Osteoblast (primary cell): ENCODE measurements at regions not wholly inside any gene's neighbourhood (a gene's known extent, or its start where the extent isn't known, plus 50 kb on each side); places are given as distances from the start of the nearest gene placed in this dataset.

Experiments
- DNase-seq: peaks from one replicate; pipeline ENCODE4 v3.0.0; 2011; ENCODE audit warnings: low spot score, mixed read lengths; ENCODE audit not compliant: insufficient read length; ENCODE audit errors: missing footprints
- H2AFZ ChIP-seq: 2 replicates; pipeline ENCODE4 v1.6.0; 2011; ENCODE audit warnings: mild to moderate bottlenecking, low read length
- H3K27ac ChIP-seq: 2 replicates; pipeline ENCODE4 v1.5.1; 2011; ENCODE audit warnings: mild to moderate bottlenecking, low read depth, low read length, moderate library complexity
- H3K27me3 ChIP-seq: 2 replicates; pipeline ENCODE4 v1.6.0; 2012; ENCODE audit warnings: mild to moderate bottlenecking, control low read depth, inconsistent platforms, low read length, moderate library complexity; ENCODE audit not compliant: insufficient read depth
- H3K36me3 ChIP-seq: 2 replicates; pipeline ENCODE4 v1.5.1; 2011; ENCODE audit warnings: mild to moderate bottlenecking, low read length, control low read depth, moderate library complexity; ENCODE audit not compliant: insufficient read depth
- H3K4me1 ChIP-seq: 2 replicates; pipeline ENCODE4 v1.5.1; 2011; ENCODE audit warnings: mild to moderate bottlenecking, low read length, control low read depth, moderate library complexity; ENCODE audit not compliant: insufficient read depth
- H3K4me2 ChIP-seq: 2 replicates; pipeline ENCODE4 v1.6.0; 2011; ENCODE audit warnings: mild to moderate bottlenecking, low read length; ENCODE audit not compliant: insufficient read depth
- H3K4me3 ChIP-seq: fragments of 200-600 bp; sonication (generic); 3 replicates; pipeline ENCODE4 v1.5.1; 2012; ENCODE audit warnings: mild to moderate bottlenecking, low read length, inconsistent platforms; ENCODE audit not compliant: insufficient read depth
- H3K79me2 ChIP-seq: 2 replicates; pipeline ENCODE4 v1.6.0; 2012; ENCODE audit warnings: mild to moderate bottlenecking, low read length, control low read depth, inconsistent platforms; ENCODE audit not compliant: insufficient read depth
- H3K9me3 ChIP-seq: 2 replicates; pipeline ENCODE4 v1.5.1; 2011; ENCODE audit warnings: low read depth, low read length, control low read depth
- H4K20me1 ChIP-seq: 2 replicates; pipeline ENCODE4 v1.6.0; 2012; ENCODE audit warnings: mild to moderate bottlenecking, low read length, control low read depth; ENCODE audit not compliant: insufficient read depth
- TF ChIP-seq, protein P1 (sequence below): IDR thresholded peaks from 2 replicates; pipeline ENCODE4 v1.5.1; 2011; ENCODE audit warnings: mild to moderate bottlenecking, low read depth, low read length, moderate library complexity; ENCODE audit errors: extremely low read depth

DNA sequence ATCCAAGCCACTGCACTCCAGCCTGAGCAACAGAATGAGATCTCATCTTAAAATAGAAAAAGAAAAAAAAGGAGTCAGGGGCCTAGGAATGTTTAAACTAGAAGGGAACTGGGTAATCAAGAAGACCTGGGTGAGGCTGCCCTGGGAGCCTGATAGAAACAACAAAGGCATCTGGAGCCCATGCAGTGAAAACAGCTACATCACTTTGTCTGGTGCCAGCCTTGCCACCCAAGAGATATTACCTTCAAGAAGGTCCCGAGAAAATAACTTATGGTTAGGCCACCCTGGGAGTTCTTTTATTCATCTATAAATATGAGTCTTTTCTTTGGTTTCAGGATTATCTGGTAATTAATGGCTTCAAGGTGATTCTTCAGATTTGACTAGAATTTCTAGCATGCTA is 412.1 kb downstream of the METTL15 start:
- H3K4me3 ChIP-seq = no peak overlapping the region
- H3K4me1 ChIP-seq = no peaks in the 10 kb centered on the region
- no peaks in the 10 kb centered on the region for H3K36me3 ChIP-seq
- TF ChIP-seq, protein P1, sequence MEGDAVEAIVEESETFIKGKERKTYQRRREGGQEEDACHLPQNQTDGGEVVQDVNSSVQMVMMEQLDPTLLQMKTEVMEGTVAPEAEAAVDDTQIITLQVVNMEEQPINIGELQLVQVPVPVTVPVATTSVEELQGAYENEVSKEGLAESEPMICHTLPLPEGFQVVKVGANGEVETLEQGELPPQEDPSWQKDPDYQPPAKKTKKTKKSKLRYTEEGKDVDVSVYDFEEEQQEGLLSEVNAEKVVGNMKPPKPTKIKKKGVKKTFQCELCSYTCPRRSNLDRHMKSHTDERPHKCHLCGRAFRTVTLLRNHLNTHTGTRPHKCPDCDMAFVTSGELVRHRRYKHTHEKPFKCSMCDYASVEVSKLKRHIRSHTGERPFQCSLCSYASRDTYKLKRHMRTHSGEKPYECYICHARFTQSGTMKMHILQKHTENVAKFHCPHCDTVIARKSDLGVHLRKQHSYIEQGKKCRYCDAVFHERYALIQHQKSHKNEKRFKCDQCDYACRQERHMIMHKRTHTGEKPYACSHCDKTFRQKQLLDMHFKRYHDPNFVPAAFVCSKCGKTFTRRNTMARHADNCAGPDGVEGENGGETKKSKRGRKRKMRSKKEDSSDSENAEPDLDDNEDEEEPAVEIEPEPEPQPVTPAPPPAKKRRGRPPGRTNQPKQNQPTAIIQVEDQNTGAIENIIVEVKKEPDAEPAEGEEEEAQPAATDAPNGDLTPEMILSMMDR = no peak
- DNase-seq = peak; percentile 30
- H3K9me3 ChIP-seq = peaks cover 3% of the 10 kb centered on the region
- H3K27ac ChIP-seq = no peak overlapping the region
- H4K20me1 ChIP-seq = no peaks in the 10 kb centered on the region
- no peak overlapping the region for H2AFZ ChIP-seq
- no peaks in the 10 kb centered on the region for H3K79me2 ChIP-seq
- no peak overlapping the region for H3K4me2 ChIP-seq
- no peaks in the 10 kb centered on the region for H3K27me3 ChIP-seq

DNA sequence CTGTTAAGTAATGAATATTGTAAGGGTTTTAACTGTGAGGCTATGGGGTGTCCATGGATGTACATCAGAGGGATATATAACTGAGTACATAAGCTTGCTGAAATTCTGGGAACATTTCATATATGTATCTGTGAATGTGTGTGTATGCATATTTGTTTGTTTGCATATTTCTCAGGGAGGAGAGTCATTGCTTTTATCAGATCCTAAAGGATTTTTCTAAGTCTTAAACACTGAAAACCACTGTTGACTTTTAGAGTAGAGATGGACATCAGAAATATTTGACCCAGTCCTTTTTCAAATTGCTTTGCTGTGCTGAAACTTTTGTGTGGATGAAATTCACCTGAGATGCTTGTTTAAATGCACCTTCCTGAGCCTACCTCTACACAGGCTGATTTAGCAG is 410.6 kb downstream of the METTL15 start:
- H3K4me2 ChIP-seq = no peak overlapping the region
- TF ChIP-seq, protein P1 = no peak
- no peaks in the 10 kb centered on the region for H3K36me3 ChIP-seq
- no peaks in the 10 kb centered on the region for H3K9me3 ChIP-seq
- no peaks in the 10 kb centered on the region for H3K27me3 ChIP-seq
- H4K20me1 ChIP-seq = no peaks in the 10 kb centered on the region
- H3K4me1 ChIP-seq = no peaks in the 10 kb centered on the region
- no peak overlapping the region for H3K4me3 ChIP-seq
- DNase-seq = no peak
- H3K27ac ChIP-seq = no peak overlapping the region
- H2AFZ ChIP-seq = no peak overlapping the region
- H3K79me2 ChIP-seq = no peaks in the 10 kb centered on the region

DNA sequence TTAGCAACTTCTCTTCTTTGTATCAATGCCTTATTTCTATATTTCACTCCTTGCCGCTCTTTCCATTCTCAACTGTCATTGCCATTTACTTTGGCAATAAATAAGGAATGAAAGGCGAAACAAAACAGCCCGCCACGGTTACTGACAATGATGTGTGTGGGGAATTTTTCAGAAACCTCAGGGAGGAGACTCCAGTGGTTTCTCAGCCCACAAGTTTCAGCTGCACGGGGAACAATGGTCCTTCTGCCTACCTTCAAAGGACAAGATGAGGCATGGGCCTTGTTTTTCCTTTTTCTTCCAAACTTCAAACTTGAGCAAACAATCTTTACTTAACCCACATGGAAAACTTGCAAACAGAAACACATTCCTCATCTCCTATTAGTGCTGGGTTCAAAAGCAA is 409.4 kb downstream of the METTL15 start:
- no peaks in the 10 kb centered on the region for H4K20me1 ChIP-seq
- H3K4me1 ChIP-seq = no peaks in the 10 kb centered on the region
- H3K9me3 ChIP-seq = no peaks in the 10 kb centered on the region
- TF ChIP-seq, protein P1 = no peak
- H3K27me3 ChIP-seq = no peaks in the 10 kb centered on the region
- H3K79me2 ChIP-seq = no peaks in the 10 kb centered on the region
- H3K4me2 ChIP-seq = no peak overlapping the region
- H3K4me3 ChIP-seq = no peak overlapping the region
- H3K27ac ChIP-seq = no peak overlapping the region
- H3K36me3 ChIP-seq = no peaks in the 10 kb centered on the region
- H2AFZ ChIP-seq = no peak overlapping the region
- peak; percentile 14 for DNase-seq

DNA sequence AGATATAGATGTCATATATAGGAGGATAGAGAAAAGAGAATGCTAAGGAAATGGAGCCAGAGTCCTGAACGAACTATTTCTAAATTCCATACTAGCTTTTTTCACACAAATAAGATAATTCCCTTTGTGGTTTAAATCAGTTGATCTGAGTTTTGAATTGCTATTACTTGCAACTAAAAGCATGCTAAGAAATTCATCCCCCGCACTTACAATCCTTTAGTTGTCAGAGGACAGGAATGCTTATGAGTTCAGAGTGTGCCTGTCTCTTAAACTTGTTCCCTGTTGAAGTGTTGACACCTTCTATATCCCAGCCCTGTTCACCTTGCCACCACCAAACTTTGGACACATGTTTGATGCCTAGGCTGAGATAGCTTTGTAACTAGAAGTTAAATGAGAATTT is 406.2 kb downstream of the METTL15 start:
- no peaks in the 10 kb centered on the region for H3K36me3 ChIP-seq
- peak; percentile 37 for DNase-seq
- TF ChIP-seq, protein P1 = no peak
- H3K4me1 ChIP-seq = no peaks in the 10 kb centered on the region
- no peaks in the 10 kb centered on the region for H3K9me3 ChIP-seq
- H2AFZ ChIP-seq = no peak overlapping the region
- no peaks in the 10 kb centered on the region for H4K20me1 ChIP-seq
- H3K4me3 ChIP-seq = no peak overlapping the region
- H3K79me2 ChIP-seq = no peaks in the 10 kb centered on the region
- H3K27ac ChIP-seq = no peak overlapping the region
- H3K27me3 ChIP-seq = no peaks in the 10 kb centered on the region
- no peak overlapping the region for H3K4me2 ChIP-seq
